Activated CD4-positive, alpha-beta T cell treated with anti-CD3 and anti-CD28 coated beads for 24 hours (primary cell): ENCODE measurements at regions not wholly inside any gene's neighbourhood (a gene's known extent, or its start where the extent isn't known, plus 50 kb on each side); places are given as distances from the start of the nearest gene placed in this dataset.

ENCODE experiments used
- DNase-seq, 2 donors: peaks; one replicate each; pipeline ENCODE4 v3.0.0-alpha.2; 2020; ENCODE audit warnings: low read depth in 2 of 2

DNA sequence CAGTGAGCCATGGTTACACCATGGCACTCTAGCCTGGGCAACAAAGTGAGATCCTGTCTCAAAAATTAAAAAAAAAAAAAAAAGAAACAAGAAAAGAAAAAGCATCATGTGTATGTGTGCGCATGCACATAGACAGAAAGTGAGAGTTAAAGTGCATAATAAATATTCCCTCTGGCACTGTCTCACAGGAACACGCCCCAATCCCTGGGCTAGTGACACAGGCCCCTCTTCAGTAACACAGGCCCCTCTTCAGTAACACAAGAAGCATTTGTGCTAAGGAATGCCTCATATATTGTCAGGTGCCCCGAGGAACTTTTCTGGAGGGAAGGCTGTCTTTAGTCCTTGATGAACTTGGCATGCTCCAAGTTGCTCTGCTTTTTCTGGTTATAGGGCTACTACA, 57.5 kb downstream of the RPL27A start:
- no peak for DNase-seq

GRCh38 chr11:8744423-8744822, 61.8 kb downstream of the RPL27A start:
- no peak for DNase-seq

DNA sequence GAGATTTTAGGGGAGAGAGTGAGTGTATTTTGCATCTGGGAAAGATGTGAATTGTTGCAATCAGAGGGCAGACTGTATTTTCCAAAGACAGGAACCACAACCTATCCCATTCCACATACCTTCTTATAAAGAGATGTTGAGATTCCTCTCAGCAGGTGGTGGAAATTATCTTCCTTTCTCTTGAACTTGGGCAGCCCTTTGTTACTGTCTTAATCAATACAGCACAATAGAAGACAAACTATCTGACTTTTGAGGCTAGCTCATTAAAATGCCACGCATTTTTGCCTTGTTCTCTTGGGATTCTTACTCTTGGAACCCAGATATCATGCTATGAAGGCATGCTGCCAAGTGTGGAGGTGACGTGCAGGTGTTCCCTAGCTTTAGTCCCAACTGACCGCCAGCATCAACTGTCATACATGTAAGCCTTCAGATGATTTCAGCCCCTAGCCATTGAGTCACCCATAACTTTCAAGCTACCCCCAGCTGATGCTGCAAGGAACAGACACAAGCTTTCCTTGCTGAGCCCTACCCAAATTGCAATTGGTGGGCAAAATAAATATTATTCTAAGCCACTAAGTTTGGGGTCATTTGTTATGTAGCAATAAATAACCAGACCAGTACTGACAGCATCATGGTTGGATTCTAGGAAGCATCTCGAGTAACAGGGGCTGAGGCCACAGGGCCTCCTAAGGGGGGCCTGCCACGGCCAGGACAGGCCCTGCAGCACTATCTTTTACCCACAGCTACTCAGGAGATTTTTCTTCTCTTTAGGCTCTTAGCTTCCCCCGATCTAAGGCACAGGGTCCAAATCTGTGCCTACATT, 63.0 kb downstream of the RPL27A start:
- no peak for DNase-seq

DNA sequence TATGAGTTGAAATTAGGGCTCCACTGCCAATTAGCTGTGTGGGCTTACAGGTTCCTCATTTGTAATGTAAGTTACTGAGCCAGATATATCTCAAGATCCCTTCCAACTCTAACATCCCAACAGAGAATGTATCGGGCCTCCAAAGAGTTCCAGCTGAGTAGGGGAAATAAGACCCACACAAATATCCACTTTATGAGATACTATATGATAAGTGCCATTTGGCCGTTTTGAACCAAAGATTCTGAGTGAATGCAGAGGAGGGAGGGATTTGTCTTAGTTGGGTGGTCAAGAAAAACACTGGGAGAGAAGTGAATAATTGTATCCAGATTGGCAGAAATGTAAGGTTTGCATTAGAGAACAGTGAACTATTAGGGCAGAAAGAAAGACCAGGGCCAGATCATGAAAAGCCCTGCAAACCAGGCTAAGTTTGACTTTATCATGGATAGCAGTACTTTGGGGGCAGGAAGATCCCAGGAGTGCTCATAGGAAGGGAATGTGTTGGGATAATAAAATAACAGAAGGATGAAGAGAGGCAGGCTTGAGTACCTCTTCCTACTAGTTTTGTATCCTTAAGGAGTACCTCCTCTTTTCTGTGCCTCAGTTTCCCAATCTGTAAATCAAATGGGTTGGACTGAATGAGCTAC, 63.9 kb downstream of the RPL27A start:
- no peak for DNase-seq

- no peak for DNase-seq
Observed at GRCh38 chr11:8747173-8747572, 64.6 kb downstream of the RPL27A start.

- no peak for DNase-seq
Observed at GRCh38 chr11:8748317-8748716, 65.7 kb downstream of the RPL27A start.

DNA sequence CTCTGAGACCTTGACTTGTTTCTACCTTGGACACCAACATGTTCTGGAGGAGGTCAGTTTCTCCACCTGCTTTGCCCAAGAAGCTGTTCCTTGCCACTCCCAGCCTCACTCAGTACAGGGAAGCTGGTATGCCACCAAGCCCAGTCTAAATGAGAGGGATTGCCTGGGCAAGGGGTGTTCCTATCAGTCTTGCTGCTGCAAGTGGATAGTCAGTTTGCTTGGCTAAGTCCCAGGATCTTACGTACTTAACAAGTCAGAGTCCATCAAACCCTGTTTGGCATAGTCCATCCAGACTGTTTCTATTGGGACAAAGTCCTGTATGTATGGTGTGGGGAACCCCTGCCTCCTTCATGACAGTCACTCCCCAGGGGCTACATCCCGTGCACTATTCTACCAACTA, 66.6 kb downstream of the RPL27A start:
- DNase-seq, result no peak

DNA sequence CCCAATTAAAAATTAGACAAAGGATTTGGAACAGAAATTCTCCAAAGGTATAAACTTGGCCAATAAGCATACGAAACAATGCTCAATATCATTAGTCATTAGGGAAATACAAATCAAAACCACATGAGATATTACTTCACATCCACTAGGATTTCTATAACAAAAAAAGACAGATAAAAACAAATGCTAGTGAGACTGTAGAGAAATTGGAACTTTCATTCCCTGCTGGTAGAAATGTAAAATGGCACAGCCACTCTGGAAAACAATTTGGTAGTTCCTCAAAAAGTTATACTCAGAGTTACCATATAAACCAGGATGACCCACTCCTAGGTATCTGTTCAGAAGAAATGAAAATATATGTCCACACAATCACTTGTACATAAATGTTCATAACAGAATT, 71.6 kb downstream of the RPL27A start:
- no peak for DNase-seq

DNA sequence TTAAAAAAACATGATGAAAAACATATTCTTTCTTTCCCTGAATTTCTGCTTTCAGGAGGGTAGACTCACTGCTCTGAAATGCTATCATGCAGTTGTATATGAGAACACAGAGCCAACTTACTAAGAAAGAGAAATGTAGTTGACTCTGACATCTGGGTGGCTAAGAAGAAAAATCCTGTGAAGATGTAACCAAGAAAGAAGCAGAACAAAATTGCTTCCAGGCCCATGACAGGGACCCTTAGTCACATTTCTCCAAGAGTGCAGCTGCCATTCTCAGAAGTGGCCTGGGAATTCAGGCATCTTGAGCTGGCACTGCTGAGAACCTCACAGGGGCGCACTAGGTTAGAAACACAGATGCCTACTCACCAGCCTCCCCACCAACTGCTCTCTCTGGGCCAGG, 73.6 kb downstream of the RPL27A start:
- DNase-seq, result no peak

GRCh38 chr11:8757047-8757446, 74.5 kb downstream of the RPL27A start:
- DNase-seq, result no peak

GRCh38 chr11:8757533-8757932, 74.9 kb downstream of the RPL27A start:
- no peak for DNase-seq

DNA sequence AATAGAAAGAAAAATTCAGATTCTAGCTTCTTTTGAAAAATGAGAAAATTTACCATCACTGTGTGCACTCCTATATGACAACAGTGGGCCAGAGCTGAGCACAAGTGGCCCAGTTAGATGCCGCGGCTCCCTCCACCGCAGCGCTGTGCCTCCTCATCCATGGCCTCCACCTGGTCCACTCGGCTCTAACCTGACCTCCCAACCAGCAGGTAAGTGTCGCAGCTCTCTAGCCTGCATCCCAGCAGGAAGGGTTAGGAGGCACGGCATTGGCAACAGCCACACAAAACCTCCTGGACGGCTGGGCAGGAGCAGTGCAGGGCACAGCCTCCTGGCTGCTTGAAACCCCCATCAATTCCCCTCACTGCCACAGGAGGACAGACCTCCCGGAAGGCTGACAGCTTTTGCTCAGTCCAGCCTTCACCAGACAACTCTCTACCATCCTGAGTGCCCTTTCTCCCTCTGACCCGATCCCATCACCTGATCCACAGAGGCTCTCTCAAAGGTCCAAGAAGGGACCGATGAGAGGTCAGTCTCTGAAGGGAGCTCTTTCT, 76.1 kb downstream of the RPL27A start:
- DNase-seq, result no peak

- no peak for DNase-seq
Observed at GRCh38 chr11:8759634-8760033, 77.0 kb downstream of the RPL27A start.

DNA sequence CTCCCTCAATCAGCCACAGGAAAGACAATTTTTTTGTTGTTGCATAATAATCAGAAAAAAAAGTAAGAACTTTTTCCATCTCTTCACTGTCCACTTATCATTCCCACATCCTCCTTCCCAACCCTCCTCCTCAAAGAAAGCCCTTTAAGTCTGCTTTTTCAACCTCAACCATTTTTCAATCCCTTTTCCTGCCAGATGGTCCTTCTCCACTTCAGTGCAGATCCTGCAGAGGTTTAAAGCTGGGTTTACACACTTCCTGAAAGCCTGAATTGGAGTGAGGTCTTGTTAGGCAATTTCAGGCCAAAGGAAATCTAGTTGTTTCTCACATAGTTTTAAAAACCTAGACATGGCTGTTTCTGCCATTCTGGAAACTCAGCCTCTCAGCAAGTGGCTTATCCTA, 78.3 kb downstream of the RPL27A start:
- no peak for DNase-seq

- no peak for DNase-seq
Observed at GRCh38 chr11:8763070-8763685, 80.6 kb downstream of the RPL27A start.

DNA sequence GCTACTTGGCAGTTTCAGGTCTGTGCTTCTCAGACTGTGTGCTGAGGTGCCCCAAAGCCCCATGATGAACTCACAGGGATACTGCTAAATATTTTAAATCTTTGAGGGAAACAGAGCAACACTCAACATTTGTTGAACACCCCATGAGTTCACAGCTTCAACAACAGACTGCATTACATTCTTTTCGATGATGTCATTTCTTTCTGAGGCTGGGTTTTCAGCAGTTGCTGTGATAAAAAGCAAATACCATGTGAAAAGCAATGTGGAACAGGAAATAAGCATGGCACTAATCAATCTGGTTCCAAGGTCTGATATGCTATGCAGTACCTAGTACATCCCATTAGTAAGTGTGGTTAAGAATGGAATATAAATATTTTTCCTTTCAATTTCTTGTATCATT, 82.7 kb downstream of the RPL27A start:
- DNase-seq, result no peak

GRCh38 chr11:8766043-8766987, 83.7 kb downstream of the RPL27A start:
- no peak for DNase-seq

DNA sequence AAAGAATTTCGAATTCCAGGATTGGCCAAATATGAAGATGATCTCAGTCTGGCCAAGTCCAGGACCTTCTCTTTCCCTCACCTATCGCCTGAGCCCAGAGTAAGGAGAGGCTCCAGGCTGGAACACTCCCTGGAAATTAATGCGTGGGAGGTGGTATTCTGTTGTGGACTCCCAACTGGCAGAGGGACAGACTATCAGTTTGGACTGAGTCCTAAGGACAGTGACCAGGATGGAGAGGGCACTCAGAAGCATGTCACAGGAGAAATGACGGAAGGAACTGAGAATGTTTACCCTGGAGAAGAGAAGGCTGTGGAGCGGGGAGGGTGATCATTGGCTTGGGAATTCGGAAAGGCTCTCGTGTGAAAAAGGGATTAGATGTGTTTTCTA, 84.4 kb downstream of the RPL27A start:
- no peak for DNase-seq

GRCh38 chr11:8767466-8768142, 85.0 kb downstream of the RPL27A start:
- no peak for DNase-seq

- no peak for DNase-seq
Observed at GRCh38 chr11:8768625-8769333, 86.2 kb downstream of the RPL27A start.
